ENCODE measurements at regions not wholly inside any gene's neighbourhood (a gene's known extent, or its start where the extent isn't known, plus 50 kb on each side); places are given as distances from the start of the nearest gene placed in this dataset.

- no peaks in the 10 kb centered on the region for H3K36me3 ChIP-seq (ENCODE audit: low read depth, missing control alignments)
- no peak overlapping the region for H3K27ac ChIP-seq
- TF ChIP-seq POLR2A (IDR thresholded peaks at IDR 0.05) (no peak), CTCF (IDR thresholded peaks at IDR 0.05) (no peak)
- WGBS, 2 donors, result 83 to 91% methylated on average over 2 of the region's 2 CpGs
- H3K4me1 ChIP-seq, result no peaks in the 10 kb centered on the region
- H3K4me3 ChIP-seq, result no peak overlapping the region
- no peaks in the 10 kb centered on the region for H3K27me3 ChIP-seq
- no peaks in the 10 kb centered on the region for H3K9me3 ChIP-seq
- intact Hi-C loops (cut with DNase I; ENCODE audit: low total_unique reads), result no loop called here
- DNase-seq, result no peak
These were observed 150.9 kb downstream of the NTMT2 start for GRCh38 chr1:170296642-170297041.

- no peak overlapping the region for H3K27ac ChIP-seq
- H3K36me3 ChIP-seq (ENCODE audit: low read depth, missing control alignments), result no peaks in the 10 kb centered on the region
- DNase-seq, result no peak
- H3K4me1 ChIP-seq, result no peaks in the 10 kb centered on the region
- TF ChIP-seq CTCF (IDR thresholded peaks at IDR 0.05) (no peak), POLR2A (IDR thresholded peaks at IDR 0.05) (no peak)
- 86 to 92% methylated on average over 3 of the region's 3 CpGs for WGBS, 2 donors
- no peaks in the 10 kb centered on the region for H3K9me3 ChIP-seq
- intact Hi-C loops (cut with DNase I; ENCODE audit: low total_unique reads), result no loop called here
- no peaks in the 10 kb centered on the region for H3K27me3 ChIP-seq
- no peak overlapping the region for H3K4me3 ChIP-seq
These were observed 155.8 kb downstream of the NTMT2 start for GRCh38 chr1:170301596-170301995.

- H3K4me1 ChIP-seq, result no peaks in the 10 kb centered on the region
- H3K36me3 ChIP-seq (ENCODE audit: low read depth, missing control alignments), result no peaks in the 10 kb centered on the region
- WGBS, 2 donors, result 65 to 78% methylated on average over 1 of the region's 1 CpG
- no peak overlapping the region for H3K27ac ChIP-seq
- H3K4me3 ChIP-seq, result no peak overlapping the region
- no peaks in the 10 kb centered on the region for H3K27me3 ChIP-seq
- TF ChIP-seq POLR2A (IDR thresholded peaks at IDR 0.05), result no peak
- TF ChIP-seq CTCF (IDR thresholded peaks at IDR 0.05), result no peak
- intact Hi-C loops (cut with DNase I; ENCODE audit: low total_unique reads), result no loop called here
- H3K9me3 ChIP-seq, result no peaks in the 10 kb centered on the region
- no peak for DNase-seq
These were observed 157.3 kb downstream of the NTMT2 start for GRCh38 chr1:170303034-170303433.

- 55 to 59% methylated on average over 2 of the region's 2 CpGs for WGBS, 2 donors
- Histone ChIP-seq H3K36me3 (ENCODE audit: low read depth, missing control alignments) (no peaks in the 10 kb centered on the region), H3K4me3 (no peak overlapping the region), H3K9me3 (no peaks in the 10 kb centered on the region), H3K27ac (no peak overlapping the region), H3K4me1 (no peaks in the 10 kb centered on the region), H3K27me3 (no peaks in the 10 kb centered on the region)
- TF ChIP-seq CTCF (IDR thresholded peaks at IDR 0.05) (no peak), POLR2A (IDR thresholded peaks at IDR 0.05) (no peak)
- intact Hi-C loops (cut with DNase I; ENCODE audit: low total_unique reads), result no loop called here
- DNase-seq, result no peak
These were observed 160.2 kb downstream of the NTMT2 start for GRCh38 chr1:170305777-170306512.

GRCh38 chr1:170306513-170306910 lies 160.8 kb downstream of the NTMT2 start:
- intact Hi-C loops (cut with DNase I; ENCODE audit: low total_unique reads), result no loop called here
- no peaks in the 10 kb centered on the region for H3K9me3 ChIP-seq
- no peaks in the 10 kb centered on the region for H3K4me1 ChIP-seq
- TF ChIP-seq POLR2A (IDR thresholded peaks at IDR 0.05), result no peak
- no peak for TF ChIP-seq CTCF (IDR thresholded peaks at IDR 0.05)
- H3K36me3 ChIP-seq (ENCODE audit: low read depth, missing control alignments), result no peaks in the 10 kb centered on the region
- no peak overlapping the region for H3K4me3 ChIP-seq
- DNase-seq, result no peak
- no peak overlapping the region for H3K27ac ChIP-seq
- H3K27me3 ChIP-seq, result no peaks in the 10 kb centered on the region
